ENCODE measurements at regions not wholly inside any gene's neighbourhood (a gene's known extent, or its start where the extent isn't known, plus 50 kb on each side); places are given as distances from the start of the nearest gene placed in this dataset.

GRCh38 chr5:56366986-56367385, 133.9 kb upstream of the ANKRD55 start:
- POLR2A ChIA-PET (ENCODE audit: unreplicated experiment), result no interaction called here
- CTCF ChIA-PET, result no interaction called here

GRCh38 chr5:56361398-56361797, 128.3 kb upstream of the ANKRD55 start:
- intact Hi-C loops (cut with micrococcal nuclease; ENCODE audit: unreplicated experiment), result no loop called here
- Histone ChIP-seq H3K4me2 (no peak overlapping the region), H3K27me3 (ENCODE audit: insufficient read depth, low read depth) (no peaks in the 10 kb centered on the region), H3K9me2 (ENCODE audit: insufficient read depth) (no peaks in the 10 kb centered on the region), H2AFZ (no peak overlapping the region), H3K4me1 (replicated peaks; ENCODE audit: insufficient read depth) (peaks cover 42% of the 10 kb centered on the region), H3K9me3 (ENCODE audit: insufficient read depth, low read depth) (0 out of 2 replicates have a peak, but pooled peaks cover 12% of the 10 kb centered on the region), H3K27ac (no peak overlapping the region), H3K4me3 (no peak overlapping the region), H3F3A (ENCODE audit: insufficient read depth, low read depth) (peaks cover 26% of the 10 kb centered on the region), H3K79me2 (ENCODE audit: low read depth) (no peaks in the 10 kb centered on the region), H4K20me1 (ENCODE audit: insufficient read depth) (no peaks in the 10 kb centered on the region), H3K36me3 (ENCODE audit: low read depth) (no peaks in the 10 kb centered on the region)
- DNase-seq, result no peak
- no TSS peak for BruUV-seq (replicated peaks)
- no peak for TF ChIP-seq EZH2 (IDR thresholded peaks at IDR 0.05; ENCODE audit: low read depth)
- TF ChIP-seq CTCF (conservative IDR thresholded peaks at IDR 0.05), result no peak
- ChIA-PET CTCF (interaction anchor here (0.6 kb wide), 1 partner anchor 52 kb away, joined by 3 read pairs; no protein-coding TSS in a partner anchor), POLR2A (ENCODE audit: unreplicated experiment) (no interaction called here)

More at GRCh38 chr5:56366986-56367385, 133.9 kb upstream of the ANKRD55 start:
- H3K4me1 ChIP-seq (replicated peaks; ENCODE audit: insufficient read depth), result no peaks in the 10 kb centered on the region
- H4K20me1 ChIP-seq (ENCODE audit: insufficient read depth), result no peaks in the 10 kb centered on the region
- intact Hi-C loops (cut with micrococcal nuclease; ENCODE audit: unreplicated experiment), result no loop called here
- H2AFZ ChIP-seq, result no peak overlapping the region
- BruUV-seq (replicated peaks), result no TSS peak
- no peak overlapping the region for H3K4me2 ChIP-seq
- TF ChIP-seq EZH2 (IDR thresholded peaks at IDR 0.05; ENCODE audit: low read depth), result no peak
- TF ChIP-seq CTCF (conservative IDR thresholded peaks at IDR 0.05), result no peak
- no peak overlapping the region for H3K4me3 ChIP-seq
- H3K9me3 ChIP-seq (ENCODE audit: insufficient read depth, low read depth), result no peaks in the 10 kb centered on the region
- DNase-seq, result no peak
- no peaks in the 10 kb centered on the region for H3F3A ChIP-seq (ENCODE audit: insufficient read depth, low read depth)
- no peaks in the 10 kb centered on the region for H3K79me2 ChIP-seq (ENCODE audit: low read depth)
- no peaks in the 10 kb centered on the region for H3K27me3 ChIP-seq (ENCODE audit: insufficient read depth, low read depth)
- no peaks in the 10 kb centered on the region for H3K9me2 ChIP-seq (ENCODE audit: insufficient read depth)
- H3K27ac ChIP-seq, result no peak overlapping the region
- no peaks in the 10 kb centered on the region for H3K36me3 ChIP-seq (ENCODE audit: low read depth)

- CTCF ChIA-PET, result interaction anchor here (0.6 kb wide), 1 partner anchor 53 kb away, joined by 3 read pairs; no protein-coding TSS in a partner anchor
- H3K4me2 ChIP-seq, result no peak overlapping the region
- no TSS peak for BruUV-seq (replicated peaks)
These were observed 127.7 kb upstream of the ANKRD55 start for GRCh38 chr5:56360816-56361215.

More at GRCh38 chr5:56360816-56361215, 127.7 kb upstream of the ANKRD55 start:
- Histone ChIP-seq H3F3A (ENCODE audit: insufficient read depth, low read depth) (peaks cover 27% of the 10 kb centered on the region), H3K27ac (no peak overlapping the region), H3K4me3 (no peak overlapping the region), H3K36me3 (ENCODE audit: low read depth) (no peaks in the 10 kb centered on the region), H3K9me3 (ENCODE audit: insufficient read depth, low read depth) (0 out of 2 replicates have a peak, but pooled peaks cover 12% of the 10 kb centered on the region), H3K27me3 (ENCODE audit: insufficient read depth, low read depth) (no peaks in the 10 kb centered on the region), H2AFZ (no peak overlapping the region), H4K20me1 (ENCODE audit: insufficient read depth) (no peaks in the 10 kb centered on the region), H3K79me2 (ENCODE audit: low read depth) (no peaks in the 10 kb centered on the region), H3K9me2 (ENCODE audit: insufficient read depth) (no peaks in the 10 kb centered on the region), H3K4me1 (replicated peaks; ENCODE audit: insufficient read depth) (peaks cover 48% of the 10 kb centered on the region)
- TF ChIP-seq EZH2 (IDR thresholded peaks at IDR 0.05; ENCODE audit: low read depth) (no peak), CTCF (conservative IDR thresholded peaks at IDR 0.05) (no peak)
- POLR2A ChIA-PET (ENCODE audit: unreplicated experiment), result no interaction called here
- intact Hi-C loops (cut with micrococcal nuclease; ENCODE audit: unreplicated experiment), result no loop called here
- DNase-seq, result no peak

Data from PC-9 (cell line).